ENCODE measurements at regions not wholly inside any gene's neighbourhood (a gene's known extent, or its start where the extent isn't known, plus 50 kb on each side); places are given as distances from the start of the nearest gene placed in this dataset.

- TF ChIP-seq CHD2 (IDR thresholded peaks at IDR 0.05; ENCODE audit: low read length, partially characterized antibody) (no peak), RAD21 (IDR thresholded peaks at IDR 0.05; ENCODE audit: low read length) (no peak)
These were observed 440.4 kb upstream of the MEX3C start (continued) for GRCh38 chr18:51637881-51638280.

- Histone ChIP-seq H2AFZ (ENCODE audit: low read depth) (no peak overlapping the region), H3K4me1 (ENCODE audit: control insufficient read depth in 1 of 2, insufficient read depth in 2 of 2, low read depth in 1 of 2, low read length in 1 of 2) (peaks cover 0 to 5% of the 10 kb centered on the region in 2 experiments; a peak in 3 of 4 replicates), H3K36me3 (replicated peaks in 1 of 2; ENCODE audit: control insufficient read depth in 1 of 2, insufficient read depth in 2 of 2, low read length in 1 of 2) (no peaks in the 10 kb centered on the region), H3K27ac (ENCODE audit: low read depth in 2 of 2, low read length in 1 of 2) (no peak overlapping the region), H3K79me2 (ENCODE audit: insufficient read depth) (no peaks in the 10 kb centered on the region), H4K20me1 (ENCODE audit: insufficient read depth) (no peaks in the 10 kb centered on the region), H3K4me3 (ENCODE audit: low read depth in 2 of 2, low read length in 1 of 2) (no peak overlapping the region), H3F3A (replicated peaks; ENCODE audit: insufficient read depth) (no peaks in the 10 kb centered on the region), H3K27me3 (ENCODE audit: insufficient read depth) (no peaks in the 10 kb centered on the region), H3K4me2 (no peak overlapping the region), H3K9me2 (no peaks in the 10 kb centered on the region), H3K9ac (no peak overlapping the region), H3K9me3 (0 out of 2 replicates have a peak, but pooled peaks cover 9% of the 10 kb centered on the region)
- ChIA-PET POLR2A (no interaction called here), CTCF (interaction anchor here (1.3 to 3.0 kb wide), 2 partner anchors 18 to 29 kb away, joined by 3 to 20 read pairs; no protein-coding TSS in a partner anchor)
- no peak for DNase-seq
- TF ChIP-seq JUND (IDR thresholded peaks at IDR 0.05) (no peak), MAX (IDR thresholded peaks at IDR 0.05; ENCODE audit: low read depth) (no peak), PBX3 (IDR thresholded peaks at IDR 0.05) (no peak), REST (IDR thresholded peaks at IDR 0.05; ENCODE audit: low read depth, low read length) (no peak), MXI1 (IDR thresholded peaks at IDR 0.05; ENCODE audit: low read depth, low read length) (no peak), NRF1 (IDR thresholded peaks at IDR 0.05; ENCODE audit: low read depth, low read length) (no peak), NFIC (IDR thresholded peaks at IDR 0.05; ENCODE audit: borderline replicate concordance) (no peak), TAF1 (IDR thresholded peaks at IDR 0.05; ENCODE audit: borderline replicate concordance, low read depth, low read length) (no peak), USF2 (IDR thresholded peaks at IDR 0.05; ENCODE audit: borderline replicate concordance, low read depth, low read length) (no peak), EP300 (IDR thresholded peaks at IDR 0.05; ENCODE audit: borderline replicate concordance in 1 of 2, low read depth in 1 of 2, low read length in 1 of 2) (no peak), IRF3 (IDR thresholded peaks at IDR 0.05; ENCODE audit: low read depth, low read length) (no peak), MEF2A (IDR thresholded peaks at IDR 0.05; ENCODE audit: borderline replicate concordance, low read depth) (no peak), RXRA (IDR thresholded peaks at IDR 0.05; ENCODE audit: borderline replicate concordance, low read depth) (no peak), YY1 (IDR thresholded peaks at IDR 0.05; ENCODE audit: low read depth) (no peak), POLR2AphosphoS5 (IDR thresholded peaks at IDR 0.05; ENCODE audit: low read depth, low read length) (no peak), GATA2 (CRISPR knock-in tag; IDR thresholded peaks at IDR 0.05) (no peak)
These were observed 442.1 kb upstream of the MEX3C start for GRCh38 chr18:51639541-51639940.

Measured in SK-N-SH (cell line).